H1 (cell line): ENCODE measurements at regions not wholly inside any gene's neighbourhood (a gene's known extent, or its start where the extent isn't known, plus 50 kb on each side); places are given as distances from the start of the nearest gene placed in this dataset.

ENCODE experiments used
- CTCF ChIA-PET: fragments of 300-600 bp; sonication (Branson Sonifier 250); formaldehyde crosslinking; loops from one replicate; lab custom pipeline; 2021; ENCODE audit not compliant: partially characterized antibody; lab: Charles Lee
- POLR2A ChIA-PET: fragments of 300-600 bp; sonication (Branson Sonifier 250); formaldehyde crosslinking; loops from one replicate; lab custom pipeline; 2021; ENCODE audit warnings: inconsistent platforms; ENCODE audit not compliant: partially characterized antibody; lab: Charles Lee
- DNase-seq, 2 experiments: peaks; one replicate each; pipeline versions ENCODE4 v3.0.0 to v3.0.0-alpha.2; 2010 to 2022; ENCODE audit warnings: low spot score in 2 of 2, low read depth in 1 of 2, mixed read lengths in 1 of 2
- FAIRE-seq: peaks from 2 replicates; lab custom pipeline; 2011; peaks lifted over from hg19 to GRCh38; lab: Jason Lieb, UNC
- H2AFZ ChIP-seq: 2 replicates; pipeline ENCODE4 v1.8.1; 2012; ENCODE audit warnings: low read length, inconsistent platforms
- H2AK5ac ChIP-seq: 2 replicates; pipeline ENCODE4 v1.6.1; 2013; ENCODE audit warnings: low read depth, low read length
- H2BK120ac ChIP-seq: replicated peaks from 2 replicates; pipeline ENCODE3; 2013; ENCODE audit warnings: low read depth, low read length, inconsistent platforms
- H2BK12ac ChIP-seq: 2 replicates; pipeline ENCODE4 v1.6.1; 2013; ENCODE audit warnings: low read depth, low read length
- H2BK15ac ChIP-seq: 2 replicates; pipeline ENCODE4 v1.6.1; 2013; ENCODE audit warnings: low read length
- H2BK20ac ChIP-seq: 2 replicates; pipeline ENCODE4 v1.6.1; 2013; ENCODE audit warnings: low read length
- H2BK5ac ChIP-seq: 2 replicates; pipeline ENCODE4 v1.6.1; 2013; ENCODE audit warnings: low read depth, low read length
- H3K14ac ChIP-seq: 2 replicates; pipeline ENCODE4 v1.6.1; 2013; ENCODE audit warnings: inconsistent platforms; ENCODE audit not compliant: insufficient read length
- H3K18ac ChIP-seq: 2 replicates; pipeline ENCODE4 v1.6.1; 2013; ENCODE audit warnings: low read length; ENCODE audit errors: extremely low read depth
- H3K23ac ChIP-seq: 2 replicates; pipeline ENCODE4 v1.6.1; 2013; ENCODE audit warnings: inconsistent platforms; ENCODE audit not compliant: insufficient read length
- H3K23me2 ChIP-seq: 2 replicates; pipeline ENCODE4 v1.6.1; 2013; ENCODE audit warnings: low read depth, low read length
- H3K27ac ChIP-seq: 2 replicates; pipeline ENCODE4 v1.6.1; 2011; ENCODE audit warnings: low read depth, low read length, inconsistent platforms
- H3K27me3 ChIP-seq, 4 experiments: replicated peaks in 1 of 4; 1 replicate in 1 of 4; 2 replicates in 3 of 4; pipeline versions ENCODE4 v1.6.1 to v1.8.1; 2011 to 2013; ENCODE audit warnings: low read length in 3 of 4, mild to moderate bottlenecking in 3 of 4, inconsistent platforms in 2 of 4, mixed read lengths in 2 of 4, moderate library complexity in 1 of 4; ENCODE audit not compliant: control insufficient read depth in 3 of 4, insufficient read depth in 3 of 4; ENCODE audit errors: extremely low read depth in 1 of 4
- H3K36me3 ChIP-seq, 4 experiments: 2 replicates each; pipeline versions ENCODE4 v1.6.1 to v1.8.1; 2011 to 2013; ENCODE audit warnings: mild to moderate bottlenecking in 4 of 4, low read length in 3 of 4, moderate library complexity in 2 of 4, control low read depth in 1 of 4, inconsistent platforms in 1 of 4; ENCODE audit not compliant: insufficient read depth in 4 of 4, control insufficient read depth in 2 of 4
- H3K4ac ChIP-seq: replicated peaks from 2 replicates; pipeline ENCODE3; 2013; ENCODE audit warnings: low read length, low read depth, mixed read lengths, inconsistent platforms; ENCODE audit not compliant: insufficient read length
- H3K4me1 ChIP-seq, 4 experiments: replicated peaks in 1 of 4; 1 replicate in 1 of 4; 2 replicates in 3 of 4; pipeline versions ENCODE4 v1.6.1 to v1.8.1; 2011 to 2013; ENCODE audit warnings: low read length in 3 of 4, inconsistent platforms in 2 of 4, mixed read lengths in 1 of 4; ENCODE audit not compliant: insufficient read depth in 4 of 4, control insufficient read depth in 3 of 4
- H3K4me2 ChIP-seq, 2 experiments: 2 replicates each; pipeline versions ENCODE4 v1.6.1 to v1.8.1; 2011 to 2013; ENCODE audit warnings: low read depth in 2 of 2, low read length in 2 of 2, control low read depth in 1 of 2, inconsistent platforms in 1 of 2, mild to moderate bottlenecking in 1 of 2; ENCODE audit not compliant: insufficient read depth in 1 of 2
- H3K4me3 ChIP-seq, 4 experiments: fragments of 200-600, 300-600 bp in 1 of 4; sonication (generic), shearing (Covaris generic), sonication (Bioruptor Twin) in 1 of 4; 2 replicates each; pipeline versions ENCODE4 v1.5.1 to v1.8.1; 2011 to 2016; ENCODE audit warnings: low read length in 4 of 4, low read depth in 3 of 4, control low read depth in 2 of 4, inconsistent platforms in 2 of 4, mild to moderate bottlenecking in 2 of 4, mixed read lengths in 1 of 4, moderate library complexity in 1 of 4; ENCODE audit not compliant: insufficient read depth in 2 of 4; ENCODE audit errors: extremely low read depth in 1 of 4
- H3K56ac ChIP-seq: replicated peaks from 2 replicates; pipeline ENCODE3; 2013; ENCODE audit warnings: low read depth, mild to moderate bottlenecking, mixed read lengths, low read length, inconsistent platforms; ENCODE audit not compliant: insufficient read length
- H3K79me1 ChIP-seq: 2 replicates; pipeline ENCODE4 v1.6.1; 2013; ENCODE audit warnings: low read depth, low read length, control low read depth
- H3K79me2 ChIP-seq, 2 experiments: 2 replicates each; pipeline versions ENCODE4 v1.6.1 to v1.8.1; 2012 to 2013; ENCODE audit warnings: low read length in 2 of 2, mild to moderate bottlenecking in 2 of 2, inconsistent platforms in 1 of 2; ENCODE audit not compliant: insufficient read depth in 2 of 2, control insufficient read depth in 1 of 2
- H3K9ac ChIP-seq, 4 experiments: replicated peaks in 1 of 4; 1 replicate in 1 of 4; 2 replicates in 3 of 4; pipeline versions ENCODE4 v1.6.1 to v1.8.1; 2011 to 2013; ENCODE audit warnings: low read depth in 3 of 4, low read length in 3 of 4, control low read depth in 2 of 4, mild to moderate bottlenecking in 2 of 4, moderate library complexity in 2 of 4, inconsistent platforms in 1 of 4; ENCODE audit errors: extremely low read depth in 1 of 4
- H3K9me3 ChIP-seq, 2 experiments: 2 replicates each; pipeline versions ENCODE4 v1.6.1 to v1.8.1; 2012 to 2013; ENCODE audit warnings: mild to moderate bottlenecking in 2 of 2, moderate library complexity in 2 of 2, control low read depth in 1 of 2, inconsistent platforms in 1 of 2, low read depth in 1 of 2, low read length in 1 of 2, mixed read lengths in 1 of 2; ENCODE audit not compliant: insufficient read depth in 2 of 2
- H4K20me1 ChIP-seq, 2 experiments: replicated peaks in 1 of 2; 2 replicates each; pipeline versions ENCODE3 to v1.8.1; 2011 to 2013; ENCODE audit warnings: inconsistent platforms in 2 of 2, low read length in 2 of 2, mild to moderate bottlenecking in 1 of 2; ENCODE audit not compliant: insufficient read depth in 2 of 2, control insufficient read depth in 1 of 2
- H4K5ac ChIP-seq: 2 replicates; pipeline ENCODE4 v1.6.1; 2013; ENCODE audit warnings: low read length, low read depth, mixed read lengths, inconsistent platforms; ENCODE audit not compliant: insufficient read length
- H4K8ac ChIP-seq: 2 replicates; pipeline ENCODE4 v1.8.0; 2013; ENCODE audit warnings: mild to moderate bottlenecking, moderate library complexity, low read length, inconsistent platforms; ENCODE audit not compliant: insufficient read depth; ENCODE audit errors: extremely low read depth
- H4K91ac ChIP-seq: replicated peaks from 2 replicates; pipeline ENCODE3; 2013; ENCODE audit warnings: low read length, mixed read lengths, inconsistent platforms; ENCODE audit not compliant: insufficient read length
- ATF2 ChIP-seq: IDR thresholded peaks from 2 replicates; pipeline ENCODE4 v1.6.1; 2012; ENCODE audit warnings: low read length, inconsistent platforms
- BACH1 ChIP-seq: IDR thresholded peaks from 2 replicates; pipeline ENCODE4 v1.6.1; 2012; ENCODE audit warnings: low read length, improper control_type of control experiment
- CBX5 ChIP-seq: fragments of 300-800, 300-1000 bp; sonication (generic); IDR thresholded peaks from 2 replicates; pipeline ENCODE4 v1.7.1; 2016; ENCODE audit warnings: antibody characterized with exemption, low read length, low read depth
- HDAC2 ChIP-seq, 2 experiments: fragments of 300-600 bp in 1 of 2; sonication (generic) in 1 of 2; IDR thresholded peaks; 2 replicates each; pipeline ENCODE4 v1.6.1; 2011 to 2012; ENCODE audit warnings: low read depth in 2 of 2, low read length in 2 of 2, mild to moderate bottlenecking in 2 of 2, moderate library complexity in 2 of 2, borderline replicate concordance in 1 of 2, inconsistent platforms in 1 of 2
- HDAC6 ChIP-seq: IDR thresholded peaks from one replicate; pipeline ENCODE4 v1.7.1; 2012; ENCODE audit warnings: low read depth, mild to moderate bottlenecking, inconsistent platforms, low read length, moderate library complexity
- RAD21 ChIP-seq, 2 experiments: IDR thresholded peaks in 1 of 2; conservative IDR thresholded peaks in 1 of 2; 2 replicates each; pipeline ENCODE4 v1.6.1; 2011; ENCODE audit warnings: low read depth in 2 of 2, low read length in 2 of 2, improper control_type of control experiment in 1 of 2, inconsistent platforms in 1 of 2, mild to moderate bottlenecking in 1 of 2, moderate library complexity in 1 of 2
- RBBP5 ChIP-seq: IDR thresholded peaks from 2 replicates; pipeline ENCODE4 v1.7.1; 2012; ENCODE audit warnings: low read depth, mild to moderate bottlenecking, inconsistent platforms, low read length, moderate library complexity, borderline replicate concordance
- RNF2 ChIP-seq: fragments of 200-900, 300-1000 bp; sonication (generic); IDR thresholded peaks from 2 replicates; pipeline ENCODE4 v1.7.1; 2016; ENCODE audit warnings: borderline replicate concordance, low read depth, mild to moderate bottlenecking, antibody characterized with exemption, low read length; ENCODE audit not compliant: poor library complexity, severe bottlenecking; ENCODE audit errors: missing control alignments
- SIN3A ChIP-seq, 2 experiments: IDR thresholded peaks in 1 of 2; conservative IDR thresholded peaks in 1 of 2; 2 replicates each; pipeline ENCODE4 v1.6.1; 2011 to 2012; ENCODE audit warnings: low read length in 2 of 2, improper control_type of control experiment in 1 of 2, low read depth in 1 of 2, mild to moderate bottlenecking in 1 of 2
- SP2 ChIP-seq: IDR thresholded peaks from 2 replicates; pipeline ENCODE4 v1.6.1; 2012; ENCODE audit warnings: mild to moderate bottlenecking, low read length, inconsistent platforms
- TAF7 ChIP-seq: optimal IDR thresholded peaks from 2 replicates; pipeline ENCODE3; 2011; ENCODE audit warnings: low read depth, mild to moderate bottlenecking, inconsistent platforms, low read length, moderate library complexity, borderline replicate concordance
- ZNF274 ChIP-seq: IDR thresholded peaks from 2 replicates; pipeline ENCODE4 v1.7.0; 2012; ENCODE audit warnings: low read length, borderline replicate concordance; ENCODE audit errors: extremely low read depth

GRCh38 chr7:93720106-93720505 lies 145.6 kb upstream of the CALCR start:
- no peak overlapping the region for H4K5ac ChIP-seq
- H4K91ac ChIP-seq: no peak overlapping the region
- no peaks in the 10 kb centered on the region for H3K9me3 ChIP-seq
- no peak overlapping the region for H2BK20ac ChIP-seq
- no peak overlapping the region for H3K14ac ChIP-seq
- H4K8ac ChIP-seq: no peak overlapping the region
- H3K4me1 ChIP-seq: no peaks in the 10 kb centered on the region
- CTCF ChIA-PET: interaction anchor here (0.6 to 1.0 kb wide), 2 partner anchors 502 to 675 kb away, joined by 3 to 4 read pairs; partner anchors contain the start of gene COL1A2
- H3K18ac ChIP-seq: no peak overlapping the region
- POLR2A ChIA-PET: no interaction called here
- H3K27ac ChIP-seq: no peak overlapping the region
- no peaks in the 10 kb centered on the region for H3K79me1 ChIP-seq
- no peak overlapping the region for H3K56ac ChIP-seq
- DNase-seq: no peak
- H3K9ac ChIP-seq: no peak overlapping the region
- no peak overlapping the region for H2AK5ac ChIP-seq
- H3K23ac ChIP-seq: no peak overlapping the region
- no peak for FAIRE-seq
- H3K4me2 ChIP-seq: no peak overlapping the region
- H2BK15ac ChIP-seq: no peak overlapping the region
- H2AFZ ChIP-seq: no peak overlapping the region
- H4K20me1 ChIP-seq: no peaks in the 10 kb centered on the region
- H3K23me2 ChIP-seq: no peaks in the 10 kb centered on the region; the same call in 1 of the 2 replicates
- H3K36me3 ChIP-seq: no peaks in the 10 kb centered on the region
- no peaks in the 10 kb centered on the region for H3K79me2 ChIP-seq
- H2BK120ac ChIP-seq: no peak overlapping the region
- H3K4me3 ChIP-seq: no peak overlapping the region
- H3K4ac ChIP-seq: no peak overlapping the region
- peaks cover 0 to 1% (median 0%) of the 10 kb centered on the region in 4 experiments; a peak in 1 of 7 replicates for H3K27me3 ChIP-seq
- H2BK12ac ChIP-seq: no peak overlapping the region
- H2BK5ac ChIP-seq: no peak overlapping the region
- TF ChIP-seq TAF7 (no peak), RAD21 (IDR thresholded peaks at IDR 0.05 in 1 of 2, conservative IDR thresholded peaks at IDR 0.05 in 1 of 2; ENCODE audit: low read depth in 2 of 2, low read length in 2 of 2) (no peak), RNF2 (no peak), BACH1 (no peak), RBBP5 (no peak), CBX5 (no peak), ZNF274 (no peak), SIN3A (conservative IDR thresholded peaks at IDR 0.05 in 1 of 2, IDR thresholded peaks at IDR 0.05 in 1 of 2; ENCODE audit: low read depth in 1 of 2, low read length in 2 of 2) (no peak), HDAC6 (no peak), HDAC2 (IDR thresholded peaks at IDR 0.05; ENCODE audit: borderline replicate concordance in 1 of 2, low read depth in 2 of 2, low read length in 2 of 2) (no peak), ATF2 (no peak), SP2 (no peak)
